Mesothelial cell of epicardium (in vitro differentiated cells): ENCODE measurements at regions not wholly inside any gene's neighbourhood (a gene's known extent, or its start where the extent isn't known, plus 50 kb on each side); places are given as distances from the start of the nearest gene placed in this dataset.

Experiments
- DNase-seq, 2 experiments: peaks; one replicate each; pipeline ENCODE4 v3.0.0; 2021; ENCODE audit warnings: low spot score in 2 of 2; ENCODE audit not compliant: unreplicated experiment in 2 of 2
- H3K27ac Mint-ChIP-seq: 2 replicates; pipeline ENCODE4 v1.8.0; 2021; ENCODE audit warnings: mixed read lengths
- H3K27me3 Mint-ChIP-seq: 2 replicates; pipeline ENCODE4 v1.8.0; 2021; ENCODE audit warnings: low read depth, mixed read lengths
- H3K36me3 Mint-ChIP-seq: 2 replicates; pipeline ENCODE4 v1.8.0; 2021; ENCODE audit warnings: mixed read lengths
- H3K4me1 Mint-ChIP-seq: 2 replicates; pipeline ENCODE4 v1.8.0; 2021; ENCODE audit warnings: mixed read lengths
- H3K4me3 Mint-ChIP-seq: 2 replicates; pipeline ENCODE4 v1.8.0; 2021; ENCODE audit warnings: mild to moderate bottlenecking, moderate library complexity, mixed read lengths
- H3K9me3 Mint-ChIP-seq: 2 replicates; pipeline ENCODE4 v1.8.0; 2021; ENCODE audit warnings: mixed read lengths
- TF ChIP-seq, protein P1 (sequence below): fragments of 200-600 bp; sonication (generic); IDR thresholded peaks from one replicate; pipeline ENCODE4 v1.5.0; 2021; ENCODE audit warnings: antibody characterized with exemption; ENCODE audit not compliant: unreplicated experiment

DNA sequence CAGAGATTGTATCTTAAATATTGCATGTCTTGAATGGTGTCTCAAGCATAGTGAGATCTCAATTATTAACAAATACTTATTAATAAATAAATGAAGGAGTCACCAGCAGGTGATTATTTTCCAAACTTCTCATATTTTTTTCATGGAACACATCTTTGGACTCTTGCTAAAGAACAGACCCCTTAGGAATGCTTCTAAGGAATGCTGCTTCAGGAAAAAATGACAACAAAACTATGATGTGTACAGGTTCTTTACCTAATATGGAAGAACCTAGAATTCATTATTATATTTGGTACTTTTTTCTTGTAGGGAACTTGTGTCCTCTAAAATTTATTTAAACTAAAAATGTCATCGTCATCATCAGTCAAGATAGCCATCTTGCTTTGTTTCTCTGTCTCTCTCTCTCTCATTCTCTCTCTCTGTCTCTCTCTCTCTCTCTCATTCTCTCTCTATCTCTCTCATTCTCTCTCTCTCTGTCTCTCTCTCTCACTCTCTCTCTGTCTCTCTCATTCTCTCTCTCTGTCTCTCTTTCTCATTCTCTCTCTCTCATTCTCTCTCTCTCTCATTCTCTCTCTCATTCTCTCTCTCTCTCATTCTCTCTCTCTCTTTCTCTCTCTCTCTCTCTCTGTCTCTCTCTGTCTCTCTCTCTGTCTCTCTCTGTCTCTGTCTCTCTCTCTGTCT lies 63.0 kb upstream of the ETS2 start:
- H3K36me3 Mint-ChIP-seq = no peaks in the 10 kb centered on the region
- no peaks in the 10 kb centered on the region for H3K27me3 Mint-ChIP-seq
- H3K4me1 Mint-ChIP-seq = peaks cover 6% of the 10 kb centered on the region
- no peak overlapping the region for H3K4me3 Mint-ChIP-seq
- peaks cover 3% of the 10 kb centered on the region for H3K9me3 Mint-ChIP-seq
- DNase-seq = no peak
- peak overlapping the region; percentile 69 for H3K27ac Mint-ChIP-seq
- TF ChIP-seq, protein P1, sequence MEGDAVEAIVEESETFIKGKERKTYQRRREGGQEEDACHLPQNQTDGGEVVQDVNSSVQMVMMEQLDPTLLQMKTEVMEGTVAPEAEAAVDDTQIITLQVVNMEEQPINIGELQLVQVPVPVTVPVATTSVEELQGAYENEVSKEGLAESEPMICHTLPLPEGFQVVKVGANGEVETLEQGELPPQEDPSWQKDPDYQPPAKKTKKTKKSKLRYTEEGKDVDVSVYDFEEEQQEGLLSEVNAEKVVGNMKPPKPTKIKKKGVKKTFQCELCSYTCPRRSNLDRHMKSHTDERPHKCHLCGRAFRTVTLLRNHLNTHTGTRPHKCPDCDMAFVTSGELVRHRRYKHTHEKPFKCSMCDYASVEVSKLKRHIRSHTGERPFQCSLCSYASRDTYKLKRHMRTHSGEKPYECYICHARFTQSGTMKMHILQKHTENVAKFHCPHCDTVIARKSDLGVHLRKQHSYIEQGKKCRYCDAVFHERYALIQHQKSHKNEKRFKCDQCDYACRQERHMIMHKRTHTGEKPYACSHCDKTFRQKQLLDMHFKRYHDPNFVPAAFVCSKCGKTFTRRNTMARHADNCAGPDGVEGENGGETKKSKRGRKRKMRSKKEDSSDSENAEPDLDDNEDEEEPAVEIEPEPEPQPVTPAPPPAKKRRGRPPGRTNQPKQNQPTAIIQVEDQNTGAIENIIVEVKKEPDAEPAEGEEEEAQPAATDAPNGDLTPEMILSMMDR = no peak

DNA sequence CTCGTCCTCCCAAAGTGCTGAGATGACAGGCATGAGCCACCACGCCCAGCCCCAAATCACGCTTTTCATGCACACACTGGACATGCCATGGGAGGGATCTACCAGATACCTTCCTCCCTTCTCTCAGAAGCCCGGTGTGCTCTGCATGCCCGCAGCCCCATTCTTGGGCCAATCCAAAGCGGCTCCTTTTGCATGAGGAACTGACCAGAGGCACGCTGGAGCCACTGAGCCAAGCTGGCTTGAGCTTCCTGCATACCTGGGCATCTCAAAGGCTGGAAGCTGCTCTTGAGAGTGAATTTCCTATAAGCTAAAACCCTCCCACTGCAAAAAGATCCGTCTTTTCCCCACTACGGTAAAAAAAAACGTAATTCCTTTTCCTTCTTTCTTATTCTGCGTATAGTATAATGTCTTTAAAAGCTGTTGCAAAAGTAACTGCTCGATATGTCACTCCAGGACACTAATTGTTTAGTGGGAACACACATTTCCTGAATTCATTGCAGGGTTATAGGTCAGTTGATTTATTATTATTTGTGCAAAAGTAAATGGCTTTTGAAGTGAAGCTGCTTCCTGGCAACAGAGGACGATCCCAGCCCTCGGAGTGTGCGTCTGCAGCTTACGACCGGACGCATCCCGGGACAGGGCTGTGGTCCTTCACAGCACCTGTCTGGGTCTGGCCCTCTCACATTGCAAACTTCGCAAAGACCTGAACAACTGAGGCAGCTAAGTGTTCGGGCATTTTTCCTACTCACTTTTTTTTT lies 61.8 kb upstream of the ETS2 start:
- Mint-ChIP-seq H3K27me3 (no peaks in the 10 kb centered on the region), H3K27ac (no peak overlapping the region), H3K4me1 (peaks cover 6% of the 10 kb centered on the region), H3K4me3 (no peak overlapping the region), H3K9me3 (peaks cover 3% of the 10 kb centered on the region), H3K36me3 (no peaks in the 10 kb centered on the region)
- TF ChIP-seq, protein P1 = no peak
- DNase-seq = no peak

DNA sequence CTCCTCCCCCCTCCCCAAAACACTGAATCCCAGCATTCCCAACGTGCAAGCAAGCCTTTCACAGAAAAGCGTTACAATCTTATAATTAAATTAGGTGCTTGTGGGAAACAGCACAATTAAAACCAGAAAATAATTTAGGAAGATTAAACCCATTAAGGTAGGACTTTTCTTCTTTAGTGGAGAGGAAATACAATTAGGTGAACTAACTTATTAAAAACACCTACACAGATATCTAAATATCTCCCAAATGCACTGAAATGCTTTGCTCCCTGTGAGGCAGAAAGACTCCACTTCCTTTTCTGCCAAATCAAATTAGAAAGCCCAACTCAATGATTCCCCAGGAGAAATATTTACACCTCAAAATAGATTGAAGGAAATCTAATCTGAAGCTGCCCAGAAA lies 60.9 kb upstream of the ETS2 start:
- Mint-ChIP-seq H3K27me3 (no peaks in the 10 kb centered on the region), H3K9me3 (peaks cover 3% of the 10 kb centered on the region), H3K4me1 (peaks cover 6% of the 10 kb centered on the region), H3K4me3 (no peak overlapping the region), H3K36me3 (no peaks in the 10 kb centered on the region), H3K27ac (no peak overlapping the region)
- TF ChIP-seq, protein P1 = no peak
- DNase-seq = no peak

DNA sequence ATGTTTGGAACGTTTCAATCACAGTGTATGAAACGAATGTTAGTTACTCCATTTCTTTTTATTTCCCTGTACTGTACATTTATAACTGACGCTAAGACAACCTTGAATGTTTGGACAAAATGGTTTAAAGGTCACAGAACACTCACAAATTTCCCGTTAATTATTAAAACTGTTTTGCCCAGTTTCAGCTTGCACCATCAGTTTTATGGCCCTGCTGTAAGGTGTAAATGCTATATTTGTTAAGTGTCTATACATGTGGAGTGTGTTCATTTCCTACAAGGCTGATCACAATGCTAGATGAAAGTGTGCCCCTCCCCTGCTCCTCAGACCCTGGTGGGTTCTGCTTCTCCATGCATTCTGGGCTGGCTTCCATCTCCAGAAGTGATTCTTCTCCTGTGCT lies 57.9 kb upstream of the ETS2 start:
- DNase-seq = no peak
- Mint-ChIP-seq H3K9me3 (peaks cover 3% of the 10 kb centered on the region), H3K4me3 (no peak overlapping the region), H3K27ac (no peak overlapping the region), H3K27me3 (no peaks in the 10 kb centered on the region), H3K4me1 (peaks cover 10% of the 10 kb centered on the region), H3K36me3 (no peaks in the 10 kb centered on the region)
- TF ChIP-seq, protein P1 = no peak

DNA sequence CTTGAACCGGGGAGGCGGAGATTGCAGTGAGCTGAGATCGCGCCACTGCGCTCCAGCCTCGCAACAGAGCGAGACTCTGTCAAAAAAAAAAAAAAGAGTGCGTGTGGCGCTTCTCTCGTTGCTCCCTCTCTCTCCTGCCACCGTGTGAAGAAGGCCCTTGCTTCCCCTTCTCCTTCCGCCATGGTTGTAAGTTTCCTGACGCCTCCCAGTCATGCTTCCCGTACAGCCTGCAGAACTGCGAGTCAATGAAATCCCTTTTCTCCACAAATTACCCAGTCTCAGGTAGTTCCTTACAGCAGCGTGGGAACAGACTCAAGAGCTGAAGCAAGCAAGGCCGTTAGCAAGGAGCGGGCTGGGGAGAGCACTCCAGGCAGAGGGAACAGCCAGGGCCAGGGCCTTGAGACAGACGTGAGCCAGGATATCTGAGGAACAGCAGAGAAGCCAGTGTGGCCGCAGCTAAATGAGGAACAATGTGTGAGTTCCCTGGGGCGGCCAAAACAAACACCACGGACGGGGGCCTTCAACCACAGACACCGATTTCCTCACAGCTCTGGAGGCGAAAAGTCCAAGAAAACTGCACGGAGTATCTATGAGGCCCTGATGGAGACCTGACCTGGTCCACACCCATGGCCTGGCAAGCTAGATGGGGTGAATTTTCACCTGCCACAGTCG lies 54.2 kb upstream of the ETS2 start:
- TF ChIP-seq, protein P1 = no peak
- Mint-ChIP-seq H3K4me3 (no peak overlapping the region), H3K27me3 (no peaks in the 10 kb centered on the region), H3K4me1 (peaks cover 31% of the 10 kb centered on the region), H3K9me3 (peaks cover 3% of the 10 kb centered on the region), H3K36me3 (no peaks in the 10 kb centered on the region), H3K27ac (no peak overlapping the region)
- DNase-seq = no peak
